SK-N-SH (cell line): ENCODE measurements at regions not wholly inside any gene's neighbourhood (a gene's known extent, or its start where the extent isn't known, plus 50 kb on each side); places are given as distances from the start of the nearest gene placed in this dataset.

ENCODE experiments used
- CTCF ChIA-PET: fragments of 300-600, 350-600 bp; formaldehyde crosslinking; extraction: SDS; loops from one replicate; lab custom pipeline; 2021; lab: Yijun Ruan, JAX
- POLR2A ChIA-PET: fragments of 350-600 bp; sonication (Branson Sonifier 250); formaldehyde crosslinking; extraction: SDS; loops from one replicate; lab custom pipeline; 2020; ENCODE audit warnings: antibody characterized with exemption, inconsistent platforms; lab: Yijun Ruan, JAX
- DNase-seq: peaks from one replicate; pipeline ENCODE4 v3.0.0; 2012
- H2AFZ ChIP-seq: fragments of 200-600 bp; sonication (generic); 2 replicates; pipeline ENCODE4 v1.8.1; 2016; ENCODE audit warnings: antibody characterized with exemption, mild to moderate bottlenecking, low read depth
- H3F3A ChIP-seq: fragments of 200-600 bp; sonication (generic); replicated peaks from 2 replicates; pipeline ENCODE3; 2016; ENCODE audit warnings: antibody characterized with exemption, mild to moderate bottlenecking; ENCODE audit not compliant: insufficient read depth
- H3K27ac ChIP-seq, 2 experiments: fragments of 200-500 bp in 1 of 2; fragments of 200-600 bp in 1 of 2; sonication (Bioruptor generic) in 1 of 2; sonication (generic), shearing (Covaris generic) in 1 of 2; 2 replicates each; pipeline versions ENCODE4 v1.5.1 to v1.6.1; 2014 to 2016; ENCODE audit warnings: low read depth in 2 of 2, inconsistent platforms in 1 of 2, low read length in 1 of 2, mild to moderate bottlenecking in 1 of 2, mixed read lengths in 1 of 2
- H3K27me3 ChIP-seq: fragments of 200-600 bp; sonication (generic), shearing (Covaris generic); 2 replicates; pipeline ENCODE4 v1.6.1; 2016; ENCODE audit warnings: mixed run types; ENCODE audit not compliant: insufficient read depth
- H3K36me3 ChIP-seq, 2 experiments: fragments of 200-500 bp in 1 of 2; fragments of 200-600 bp in 1 of 2; sonication (Bioruptor generic) in 1 of 2; sonication (generic) in 1 of 2; replicated peaks in 1 of 2; 2 replicates each; pipeline versions ENCODE3 to v1.5.1; 2014 to 2016; ENCODE audit warnings: low read length in 1 of 2, mild to moderate bottlenecking in 1 of 2; ENCODE audit not compliant: insufficient read depth in 2 of 2, control insufficient read depth in 1 of 2
- H3K4me1 ChIP-seq, 2 experiments: fragments of 200-500 bp in 1 of 2; fragments of 200-600 bp in 1 of 2; sonication (Bioruptor generic) in 1 of 2; sonication (generic), shearing (Covaris generic) in 1 of 2; 2 replicates each; pipeline versions ENCODE4 v1.5.1 to v1.6.1; 2014 to 2016; ENCODE audit warnings: low read depth in 1 of 2, low read length in 1 of 2, mixed run types in 1 of 2; ENCODE audit not compliant: insufficient read depth in 2 of 2, control insufficient read depth in 1 of 2
- H3K4me2 ChIP-seq: fragments of 200-600 bp; sonication (generic), shearing (Covaris generic); 2 replicates; pipeline ENCODE4 v1.6.1; 2017; ENCODE audit warnings: mixed run types
- H3K4me3 ChIP-seq, 2 experiments: fragments of 200-500 bp in 1 of 2; fragments of 200-600 bp in 1 of 2; sonication (Bioruptor generic) in 1 of 2; sonication (generic), shearing (Covaris generic) in 1 of 2; 2 replicates each; pipeline versions ENCODE4 v1.5.1 to v1.8.1; 2014 to 2016; ENCODE audit warnings: low read depth in 2 of 2, inconsistent platforms in 1 of 2, low read length in 1 of 2, mild to moderate bottlenecking in 1 of 2, mixed read lengths in 1 of 2, moderate library complexity in 1 of 2
- H3K79me2 ChIP-seq: fragments of 200-600 bp; sonication (generic); 2 replicates; pipeline ENCODE4 v1.8.1; 2017; ENCODE audit warnings: mild to moderate bottlenecking; ENCODE audit not compliant: insufficient read depth
- H3K9ac ChIP-seq: fragments of 200-600 bp; sonication (generic); 2 replicates; pipeline ENCODE4 v1.6.1; 2017; ENCODE audit warnings: mixed run types
- H3K9me2 ChIP-seq: fragments of 200-600 bp; sonication (generic); 2 replicates; pipeline ENCODE4 v1.6.1; 2017; ENCODE audit warnings: mixed run types
- H3K9me3 ChIP-seq: fragments of 200-600 bp; sonication (generic); 2 replicates; pipeline ENCODE4 v1.6.1; 2017; ENCODE audit warnings: mixed run types, mild to moderate bottlenecking, moderate library complexity
- H4K20me1 ChIP-seq: fragments of 200-600 bp; sonication (generic); 2 replicates; pipeline ENCODE4 v1.6.1; 2017; ENCODE audit warnings: mild to moderate bottlenecking, mixed run types; ENCODE audit not compliant: insufficient read depth
- EP300 ChIP-seq, 2 experiments: IDR thresholded peaks; 2 replicates each; pipeline versions ENCODE4 v1.4.0 to v1.6.1; 2012; ENCODE audit warnings: borderline replicate concordance in 1 of 2, low read depth in 1 of 2, low read length in 1 of 2
- EZH2phosphoT487 ChIP-seq: fragments of 200-600 bp; sonication (generic); IDR thresholded peaks from 2 replicates; pipeline ENCODE4 v1.6.1; 2017; ENCODE audit warnings: low read depth, mixed run types, mild to moderate bottlenecking, antibody characterized with exemption, moderate library complexity, borderline replicate concordance
- FOSL2 ChIP-seq: IDR thresholded peaks from 2 replicates; pipeline ENCODE4 v1.4.0; 2012; ENCODE audit warnings: low read depth, mild to moderate bottlenecking, moderate library complexity, borderline replicate concordance
- FOXM1 ChIP-seq: IDR thresholded peaks from 2 replicates; pipeline ENCODE4 v1.4.0; 2012; ENCODE audit warnings: low read depth, mild to moderate bottlenecking
- POLR2AphosphoS5 ChIP-seq: IDR thresholded peaks from 2 replicates; pipeline ENCODE4 v1.6.1; 2012; ENCODE audit warnings: low read depth, low read length
- RAD21 ChIP-seq: IDR thresholded peaks from 2 replicates; pipeline ENCODE4 v1.6.1; 2012; ENCODE audit warnings: mild to moderate bottlenecking, low read length
- RCOR1 ChIP-seq: fragments of 150-350 bp; IDR thresholded peaks from 2 replicates; pipeline ENCODE4 v1.6.1; 2017; ENCODE audit warnings: antibody characterized with exemption, low read length
- RFX5 ChIP-seq: IDR thresholded peaks from 2 replicates; pipeline ENCODE4 v1.6.1; 2012; ENCODE audit warnings: mild to moderate bottlenecking, improper control_type of control experiment, low read length
- SIN3A ChIP-seq: IDR thresholded peaks from 2 replicates; pipeline ENCODE4 v1.6.1; 2012; ENCODE audit warnings: low read depth, mild to moderate bottlenecking, low read length, moderate library complexity, borderline replicate concordance
- TAF1 ChIP-seq: IDR thresholded peaks from 2 replicates; pipeline ENCODE4 v1.6.1; 2012; ENCODE audit warnings: low read depth, mild to moderate bottlenecking, low read length, moderate library complexity, borderline replicate concordance
- TEAD4 ChIP-seq: IDR thresholded peaks from 2 replicates; pipeline ENCODE4 v1.4.0; 2012; ENCODE audit warnings: mild to moderate bottlenecking, borderline replicate concordance; ENCODE audit not compliant: insufficient read depth
- WGBS: methylation state at CpG from one replicate; pipeline ENCODE4 v1.1.6; 2017; ENCODE audit warnings: low lambda C conversion rate; 5-methylcytosine and 5-hydroxymethylcytosine counted together
- TF ChIP-seq, protein P1 (sequence below): fragments of 150-350 bp; IDR thresholded peaks from 2 replicates; pipeline ENCODE4 v1.6.1; 2017; ENCODE audit warnings: antibody characterized with exemption, low read length, low read depth, borderline replicate concordance
- TF ChIP-seq, protein P2 (sequence below): fragments of 200-600 bp; sonication (generic); IDR thresholded peaks from 2 replicates; pipeline ENCODE4 v1.6.1; 2017; ENCODE audit warnings: antibody characterized with exemption, mild to moderate bottlenecking, moderate library complexity
- TF ChIP-seq, protein P3 (sequence below): IDR thresholded peaks from 2 replicates; pipeline ENCODE4 v1.6.1; 2012; ENCODE audit warnings: mild to moderate bottlenecking, low read depth, low read length, moderate library complexity

DNA sequence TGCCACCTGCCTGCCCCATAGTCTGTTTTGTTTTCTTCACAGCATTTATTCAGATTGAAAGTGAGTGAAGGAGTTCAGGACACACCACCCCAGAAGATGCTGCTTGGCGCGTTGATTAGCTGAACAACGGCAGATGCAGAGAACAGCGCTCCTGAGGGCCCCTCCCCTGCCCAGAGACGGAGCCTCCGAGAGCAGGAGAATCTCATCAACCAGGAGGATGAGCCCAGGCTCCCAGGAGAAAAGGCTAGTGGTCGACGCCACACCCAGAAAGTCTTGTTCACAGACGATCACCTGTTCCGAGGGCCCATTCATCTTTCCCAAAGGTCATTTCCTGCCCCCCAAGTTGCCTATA, 180.4 kb upstream of the PPP1R26 start (continued):
- TF ChIP-seq, protein P1, sequence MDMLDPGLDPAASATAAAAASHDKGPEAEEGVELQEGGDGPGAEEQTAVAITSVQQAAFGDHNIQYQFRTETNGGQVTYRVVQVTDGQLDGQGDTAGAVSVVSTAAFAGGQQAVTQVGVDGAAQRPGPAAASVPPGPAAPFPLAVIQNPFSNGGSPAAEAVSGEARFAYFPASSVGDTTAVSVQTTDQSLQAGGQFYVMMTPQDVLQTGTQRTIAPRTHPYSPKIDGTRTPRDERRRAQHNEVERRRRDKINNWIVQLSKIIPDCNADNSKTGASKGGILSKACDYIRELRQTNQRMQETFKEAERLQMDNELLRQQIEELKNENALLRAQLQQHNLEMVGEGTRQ: no peak
- TF ChIP-seq, all 33 proteins: peak for 0

DNA sequence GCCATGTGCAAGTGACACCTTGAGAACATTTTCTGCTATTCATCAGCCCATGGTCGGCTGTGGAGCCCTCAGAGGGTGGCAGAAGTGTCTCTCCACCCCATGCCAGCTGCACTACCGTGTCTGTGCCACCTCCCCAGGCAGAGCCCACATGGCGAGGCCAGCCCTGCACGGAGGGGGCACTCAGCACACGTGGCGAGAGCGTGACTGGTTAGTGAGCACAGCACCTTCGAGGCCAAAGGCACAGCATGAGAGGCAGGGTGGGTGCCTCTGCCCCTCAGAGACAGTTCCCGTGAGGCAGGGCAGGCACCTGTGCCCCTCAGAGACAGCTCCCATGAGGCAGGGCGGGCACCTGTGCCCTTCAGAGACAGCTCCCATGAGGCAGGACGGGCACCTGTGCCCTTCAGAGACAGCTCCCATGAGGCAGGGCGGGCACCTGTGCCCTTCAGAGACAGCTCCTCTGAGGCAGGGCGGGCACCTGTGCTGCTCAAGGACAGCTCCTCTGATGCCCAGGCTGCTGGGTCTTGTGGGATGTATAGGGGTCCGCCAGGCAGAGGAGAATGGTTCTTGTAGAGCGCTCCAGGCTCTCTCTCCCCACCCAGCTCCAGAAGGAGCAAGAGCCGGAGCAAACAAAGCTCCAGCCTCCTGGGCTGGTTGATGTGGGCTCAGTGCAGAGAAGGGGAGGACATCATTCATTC, 179.8 kb upstream of the PPP1R26 start:
- no peak overlapping the region for H3K9ac ChIP-seq
- peak; percentile 15 for DNase-seq
- no peaks in the 10 kb centered on the region for H3K9me2 ChIP-seq
- no peaks in the 10 kb centered on the region for H3K79me2 ChIP-seq
- no peak overlapping the region for H2AFZ ChIP-seq
- no peak overlapping the region for H3K27ac ChIP-seq
- no peak overlapping the region for H3K4me2 ChIP-seq
- H3K9me3 ChIP-seq: no peaks in the 10 kb centered on the region
- no peaks in the 10 kb centered on the region for H3K27me3 ChIP-seq
- 48% methylated on average over 11 of the region's 16 CpGs for whole genome bisulfite sequencing
- H4K20me1 ChIP-seq: no peaks in the 10 kb centered on the region
- no peaks in the 10 kb centered on the region for H3F3A ChIP-seq
- no peak overlapping the region for H3K4me3 ChIP-seq
- TF ChIP-seq EZH2phosphoT487 (no peak), RCOR1 (no peak), SIN3A (no peak), RAD21 (no peak), TAF1 (no peak), POLR2AphosphoS5 (no peak), FOSL2 (no peak), FOXM1 (no peak), EP300 (IDR thresholded peaks at IDR 0.05; ENCODE audit: borderline replicate concordance in 1 of 2, low read depth in 1 of 2, low read length in 1 of 2) (no peak), TEAD4 (no peak), RFX5 (no peak)
- TF ChIP-seq, protein P2, sequence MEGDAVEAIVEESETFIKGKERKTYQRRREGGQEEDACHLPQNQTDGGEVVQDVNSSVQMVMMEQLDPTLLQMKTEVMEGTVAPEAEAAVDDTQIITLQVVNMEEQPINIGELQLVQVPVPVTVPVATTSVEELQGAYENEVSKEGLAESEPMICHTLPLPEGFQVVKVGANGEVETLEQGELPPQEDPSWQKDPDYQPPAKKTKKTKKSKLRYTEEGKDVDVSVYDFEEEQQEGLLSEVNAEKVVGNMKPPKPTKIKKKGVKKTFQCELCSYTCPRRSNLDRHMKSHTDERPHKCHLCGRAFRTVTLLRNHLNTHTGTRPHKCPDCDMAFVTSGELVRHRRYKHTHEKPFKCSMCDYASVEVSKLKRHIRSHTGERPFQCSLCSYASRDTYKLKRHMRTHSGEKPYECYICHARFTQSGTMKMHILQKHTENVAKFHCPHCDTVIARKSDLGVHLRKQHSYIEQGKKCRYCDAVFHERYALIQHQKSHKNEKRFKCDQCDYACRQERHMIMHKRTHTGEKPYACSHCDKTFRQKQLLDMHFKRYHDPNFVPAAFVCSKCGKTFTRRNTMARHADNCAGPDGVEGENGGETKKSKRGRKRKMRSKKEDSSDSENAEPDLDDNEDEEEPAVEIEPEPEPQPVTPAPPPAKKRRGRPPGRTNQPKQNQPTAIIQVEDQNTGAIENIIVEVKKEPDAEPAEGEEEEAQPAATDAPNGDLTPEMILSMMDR: no peak
- TF ChIP-seq, protein P3, sequence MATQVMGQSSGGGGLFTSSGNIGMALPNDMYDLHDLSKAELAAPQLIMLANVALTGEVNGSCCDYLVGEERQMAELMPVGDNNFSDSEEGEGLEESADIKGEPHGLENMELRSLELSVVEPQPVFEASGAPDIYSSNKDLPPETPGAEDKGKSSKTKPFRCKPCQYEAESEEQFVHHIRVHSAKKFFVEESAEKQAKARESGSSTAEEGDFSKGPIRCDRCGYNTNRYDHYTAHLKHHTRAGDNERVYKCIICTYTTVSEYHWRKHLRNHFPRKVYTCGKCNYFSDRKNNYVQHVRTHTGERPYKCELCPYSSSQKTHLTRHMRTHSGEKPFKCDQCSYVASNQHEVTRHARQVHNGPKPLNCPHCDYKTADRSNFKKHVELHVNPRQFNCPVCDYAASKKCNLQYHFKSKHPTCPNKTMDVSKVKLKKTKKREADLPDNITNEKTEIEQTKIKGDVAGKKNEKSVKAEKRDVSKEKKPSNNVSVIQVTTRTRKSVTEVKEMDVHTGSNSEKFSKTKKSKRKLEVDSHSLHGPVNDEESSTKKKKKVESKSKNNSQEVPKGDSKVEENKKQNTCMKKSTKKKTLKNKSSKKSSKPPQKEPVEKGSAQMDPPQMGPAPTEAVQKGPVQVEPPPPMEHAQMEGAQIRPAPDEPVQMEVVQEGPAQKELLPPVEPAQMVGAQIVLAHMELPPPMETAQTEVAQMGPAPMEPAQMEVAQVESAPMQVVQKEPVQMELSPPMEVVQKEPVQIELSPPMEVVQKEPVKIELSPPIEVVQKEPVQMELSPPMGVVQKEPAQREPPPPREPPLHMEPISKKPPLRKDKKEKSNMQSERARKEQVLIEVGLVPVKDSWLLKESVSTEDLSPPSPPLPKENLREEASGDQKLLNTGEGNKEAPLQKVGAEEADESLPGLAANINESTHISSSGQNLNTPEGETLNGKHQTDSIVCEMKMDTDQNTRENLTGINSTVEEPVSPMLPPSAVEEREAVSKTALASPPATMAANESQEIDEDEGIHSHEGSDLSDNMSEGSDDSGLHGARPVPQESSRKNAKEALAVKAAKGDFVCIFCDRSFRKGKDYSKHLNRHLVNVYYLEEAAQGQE: no peak
- no peaks in the 10 kb centered on the region for H3K36me3 ChIP-seq
- CTCF ChIA-PET: interaction anchor here (1.3 kb wide), 1 partner anchor 9 kb away, joined by 4 read pairs; no protein-coding TSS in a partner anchor
- POLR2A ChIA-PET: no interaction called here
- peaks cover 0 to 20% of the 10 kb centered on the region in 2 experiments; a peak in 1 of 4 replicates for H3K4me1 ChIP-seq
